Adrenal gland (tissue), 9 donors: ENCODE measurements at regions not wholly inside any gene's neighbourhood (a gene's known extent, or its start where the extent isn't known, plus 50 kb on each side); places are given as distances from the start of the nearest gene placed in this dataset.
A peak's percentile ranks its signal among the peaks of the same experiment; 100 is the strongest.

Experiments
- DNase-seq, 7 donors: peaks; one replicate each; pipeline ENCODE4 v3.0.0-alpha.2; 2019 to 2020
- H3K27ac ChIP-seq, 5 donors: fragments of 200-600 bp; sonication (generic) in 4 of 5; 1 replicate in 3 of 5; 2 replicates in 2 of 5; pipeline versions ENCODE4 v1.5.1 to v1.8.0; 2016 to 2020; ENCODE audit warnings: mild to moderate bottlenecking in 1 of 5
- H3K27me3 ChIP-seq: fragments of 200-600 bp; 2 replicates; pipeline ENCODE4 v1.8.0; 2021
- H3K36me3 ChIP-seq, 2 donors: fragments of 200-600 bp; replicated peaks in 1 of 2; 1 replicate in 1 of 2; 2 replicates in 1 of 2; pipeline versions ENCODE4 v1.5.1 to v1.8.0; 2018 to 2022
- H3K4me1 ChIP-seq, 2 donors: fragments of 200-600 bp; replicated peaks in 1 of 2; 1 replicate in 1 of 2; 2 replicates in 1 of 2; pipeline versions ENCODE4 v1.5.1 to v1.8.0; 2018 to 2021
- H3K4me3 ChIP-seq, 4 donors: fragments of 200-600 bp; sonication (generic) in 3 of 4; one replicate each; pipeline ENCODE4 v1.5.1; 2016 to 2018
- H3K9me3 ChIP-seq, 3 donors: fragments of 200-600 bp; sonication (generic) in 1 of 3; replicated peaks in 1 of 3; 1 replicate in 2 of 3; 2 replicates in 1 of 3; pipeline versions ENCODE4 v1.5.1 to v1.8.0; 2016 to 2021
- CTCF ChIP-seq, 6 experiments: fragments of 450-650 bp in 4 of 6; fragments of 200-600 bp in 2 of 6; sonication (generic) in 1 of 6; IDR thresholded peaks; 1 replicate in 5 of 6; 2 replicates in 1 of 6; pipeline versions ENCODE4 v1.5.1 to v1.8.0; 2016 to 2021; ENCODE audit warnings: antibody characterized with exemption in 6 of 6, mild to moderate bottlenecking in 2 of 6, moderate library complexity in 1 of 6
- POLR2A ChIP-seq, 2 donors: fragments of 450-650 bp; IDR thresholded peaks; one replicate each; pipeline ENCODE4 v1.6.1; 2017; ENCODE audit warnings: antibody characterized with exemption in 2 of 2, mild to moderate bottlenecking in 2 of 2, moderate library complexity in 1 of 2
- WGBS, 4 donors: extraction: QIAGEN DNeasy Blood & Tissue Kit in 2 of 4; methylation state at CpG; one replicate each; pipeline versions ENCODE4 v1.1.5 to v1.1.7; 2013 to 2017; 5-methylcytosine and 5-hydroxymethylcytosine counted together
- intact Hi-C, 2 donors: fragments of 100-400 bp; cut with DNase I; formaldehyde crosslinking; loops; one replicate each; pipeline versions ENCODE4 v1.14.1 to v1.15.0; 2022 to 2023
- donor health status: healthy with polysubstance abuse.
- donor health status: Bipolar disorder and iron deficiency.
- donor health status: DM: yes; HTN: yes; CAD: no.
- donor health status: DM: no; HTN: no; CAD: no.
- donor health status: DM: no; HTN: no; CAD: no.

- no peaks in the 10 kb centered on the region for H3K9me3 ChIP-seq
- no peaks in the 10 kb centered on the region for H3K36me3 ChIP-seq
- intact Hi-C loops, result no loop called here
- TF ChIP-seq CTCF (IDR thresholded peaks at IDR 0.05) (no peak), POLR2A (IDR thresholded peaks at IDR 0.05) (no peak)
- H3K27me3 ChIP-seq, result no peaks in the 10 kb centered on the region
- H3K27ac ChIP-seq, result no peak overlapping the region
- H3K4me3 ChIP-seq, result no peak overlapping the region
- no peak for DNase-seq
- no peaks in the 10 kb centered on the region for H3K4me1 ChIP-seq
Measured at GRCh38 chr5:20286512-20286911, 298.5 kb upstream of the CDH18 start.

DNA sequence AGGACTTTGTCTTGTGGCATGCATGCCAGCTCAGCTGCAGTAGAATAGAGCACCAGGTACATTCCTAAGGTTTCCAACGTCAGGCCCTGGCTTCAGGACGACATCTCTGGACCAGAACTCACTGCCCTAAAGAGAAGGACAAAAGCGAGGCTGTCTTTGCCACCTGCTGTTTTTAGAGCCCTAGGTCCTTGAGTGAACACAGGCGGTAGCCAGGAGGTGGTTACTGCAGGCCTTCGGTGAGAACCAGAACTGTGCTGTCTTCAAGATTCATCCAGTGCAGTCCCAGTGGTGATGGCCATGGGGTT, 288.9 kb upstream of the CDH18 start:
- H3K27ac ChIP-seq, result no peak overlapping the region
- no peak for DNase-seq
- intact Hi-C loops, result no loop called here
- no peaks in the 10 kb centered on the region for H3K4me1 ChIP-seq
- no peaks in the 10 kb centered on the region for H3K36me3 ChIP-seq
- no peak overlapping the region for H3K4me3 ChIP-seq
- 83 to 96% (median 91%) methylated on average over 5 of the region's 5 CpGs for WGBS, 4 donors
- H3K27me3 ChIP-seq, result no peaks in the 10 kb centered on the region
- no peaks in the 10 kb centered on the region for H3K9me3 ChIP-seq
- TF ChIP-seq POLR2A (IDR thresholded peaks at IDR 0.05) (no peak), CTCF (IDR thresholded peaks at IDR 0.05) (no peak)

- 83 to 100% (median 87%) methylated on average over 2 to 3 of the region's 3 CpGs for WGBS, 4 donors
- peak in 3 of 7 donors; percentile 4 to 18 (median 14) for DNase-seq
- Histone ChIP-seq H3K27me3 (no peaks in the 10 kb centered on the region), H3K4me3 (no peak overlapping the region), H3K4me1 (no peaks in the 10 kb centered on the region), H3K27ac (no peak overlapping the region), H3K36me3 (no peaks in the 10 kb centered on the region), H3K9me3 (no peaks in the 10 kb centered on the region)
- TF ChIP-seq CTCF (IDR thresholded peaks at IDR 0.05) (no peak), POLR2A (IDR thresholded peaks at IDR 0.05) (no peak)
- intact Hi-C loops, result no loop called here
Measured at GRCh38 chr5:20276061-20276958, 288.3 kb upstream of the CDH18 start.

DNA sequence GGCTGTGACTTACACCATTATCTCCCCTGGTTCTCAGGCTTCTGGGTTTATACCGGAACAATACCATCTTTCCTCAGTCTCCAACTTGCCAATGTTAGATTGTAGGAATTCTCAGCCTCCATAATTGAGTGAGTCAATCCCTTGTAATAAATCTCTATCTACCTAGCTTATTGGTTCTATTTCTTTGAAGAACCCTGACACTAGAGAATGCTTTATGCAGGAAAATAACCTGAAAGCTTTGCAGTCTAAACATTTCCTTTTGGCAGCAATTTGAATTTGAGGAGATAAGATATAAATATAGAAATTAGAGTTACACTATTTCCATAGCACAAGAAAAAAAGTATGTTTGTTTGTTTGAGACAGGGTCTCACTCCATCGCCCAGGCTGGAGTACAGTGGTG, 278.1 kb upstream of the CDH18 start:
- H3K36me3 ChIP-seq, result no peaks in the 10 kb centered on the region
- intact Hi-C loops, result no loop called here
- no peak overlapping the region for H3K4me3 ChIP-seq
- no peaks in the 10 kb centered on the region for H3K27me3 ChIP-seq
- no peak for DNase-seq
- H3K27ac ChIP-seq, result no peak overlapping the region
- TF ChIP-seq POLR2A (IDR thresholded peaks at IDR 0.05) (no peak), CTCF (IDR thresholded peaks at IDR 0.05) (no peak)
- no peaks in the 10 kb centered on the region for H3K4me1 ChIP-seq
- H3K9me3 ChIP-seq, result no peaks in the 10 kb centered on the region
- WGBS, 4 donors, result 91 to 95% (median 94%) methylated on average over 2 of the region's 2 CpGs
